ENCODE measurements at regions not wholly inside any gene's neighbourhood (a gene's known extent, or its start where the extent isn't known, plus 50 kb on each side); places are given as distances from the start of the nearest gene placed in this dataset.
A peak's percentile ranks its signal among the peaks of the same experiment; 100 is the strongest.

GRCh38 chr6:48994811-48995210 lies 468.2 kb downstream of the MMUT start:
- TF ChIP-seq CTCF (IDR thresholded peaks at IDR 0.05) = peak; percentile 17; the same call in 1 of the 2 replicates
- TF ChIP-seq ZFX (IDR thresholded peaks at IDR 0.05; ENCODE audit: borderline replicate concordance) = no peak
